ENCODE measurements at regions not wholly inside any gene's neighbourhood (a gene's known extent, or its start where the extent isn't known, plus 50 kb on each side); places are given as distances from the start of the nearest gene placed in this dataset.

DNA sequence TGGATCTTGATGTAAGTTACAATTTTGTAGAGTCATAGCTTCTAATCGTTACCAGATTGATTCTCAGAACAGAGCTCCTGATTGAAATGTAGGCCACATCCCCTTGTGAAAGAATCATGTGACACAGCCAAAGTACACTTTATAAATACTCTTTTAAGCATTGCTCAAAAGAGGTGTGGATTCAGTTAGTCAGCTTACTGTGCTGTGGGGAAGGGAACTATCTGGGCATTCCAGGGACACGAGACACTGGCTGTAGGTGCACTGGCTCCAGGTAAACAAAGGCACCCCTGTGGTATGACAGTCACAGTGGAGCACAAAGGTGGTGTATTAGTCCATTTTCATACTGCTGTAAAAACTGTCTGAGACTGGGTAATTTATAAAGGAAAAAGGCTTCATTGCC is 222.8 kb downstream of the LIG4 start:
- TF ChIP-seq ESRRG (CRISPR knock-in tag; IDR thresholded peaks at IDR 0.05) = no peak
- no peak for TF ChIP-seq ZFP3 (CRISPR knock-in tag; IDR thresholded peaks at IDR 0.05)
- TF ChIP-seq, protein P1, sequence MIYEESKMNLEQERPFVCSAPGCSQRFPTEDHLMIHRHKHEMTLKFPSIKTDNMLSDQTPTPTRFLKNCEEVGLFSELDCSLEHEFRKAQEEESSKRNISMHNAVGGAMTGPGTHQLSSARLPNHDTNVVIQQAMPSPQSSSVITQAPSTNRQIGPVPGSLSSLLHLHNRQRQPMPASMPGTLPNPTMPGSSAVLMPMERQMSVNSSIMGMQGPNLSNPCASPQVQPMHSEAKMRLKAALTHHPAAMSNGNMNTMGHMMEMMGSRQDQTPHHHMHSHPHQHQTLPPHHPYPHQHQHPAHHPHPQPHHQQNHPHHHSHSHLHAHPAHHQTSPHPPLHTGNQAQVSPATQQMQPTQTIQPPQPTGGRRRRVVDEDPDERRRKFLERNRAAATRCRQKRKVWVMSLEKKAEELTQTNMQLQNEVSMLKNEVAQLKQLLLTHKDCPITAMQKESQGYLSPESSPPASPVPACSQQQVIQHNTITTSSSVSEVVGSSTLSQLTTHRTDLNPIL (CRISPR knock-in tag; IDR thresholded peaks at IDR 0.05; ENCODE audit: low read depth) = no peak
- no peak for TF ChIP-seq RARB (CRISPR knock-in tag; IDR thresholded peaks at IDR 0.05)
- TF ChIP-seq, protein P2, sequence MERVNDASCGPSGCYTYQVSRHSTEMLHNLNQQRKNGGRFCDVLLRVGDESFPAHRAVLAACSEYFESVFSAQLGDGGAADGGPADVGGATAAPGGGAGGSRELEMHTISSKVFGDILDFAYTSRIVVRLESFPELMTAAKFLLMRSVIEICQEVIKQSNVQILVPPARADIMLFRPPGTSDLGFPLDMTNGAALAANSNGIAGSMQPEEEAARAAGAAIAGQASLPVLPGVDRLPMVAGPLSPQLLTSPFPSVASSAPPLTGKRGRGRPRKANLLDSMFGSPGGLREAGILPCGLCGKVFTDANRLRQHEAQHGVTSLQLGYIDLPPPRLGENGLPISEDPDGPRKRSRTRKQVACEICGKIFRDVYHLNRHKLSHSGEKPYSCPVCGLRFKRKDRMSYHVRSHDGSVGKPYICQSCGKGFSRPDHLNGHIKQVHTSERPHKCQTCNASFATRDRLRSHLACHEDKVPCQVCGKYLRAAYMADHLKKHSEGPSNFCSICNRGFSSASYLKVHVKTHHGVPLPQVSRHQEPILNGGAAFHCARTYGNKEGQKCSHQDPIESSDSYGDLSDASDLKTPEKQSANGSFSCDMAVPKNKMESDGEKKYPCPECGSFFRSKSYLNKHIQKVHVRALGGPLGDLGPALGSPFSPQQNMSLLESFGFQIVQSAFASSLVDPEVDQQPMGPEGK (CRISPR knock-in tag; IDR thresholded peaks at IDR 0.05; ENCODE audit: borderline replicate concordance) = no peak
- TF ChIP-seq TCF4 (CRISPR knock-in tag; IDR thresholded peaks at IDR 0.05; ENCODE audit: borderline replicate concordance) = no peak
- no peak for TF ChIP-seq ZNF565 (CRISPR knock-in tag; conservative IDR thresholded peaks at IDR 0.05; ENCODE audit: low read depth)
- TF ChIP-seq ZNF70 (CRISPR knock-in tag; IDR thresholded peaks at IDR 0.05) = no peak
- TF ChIP-seq ZNF8 (CRISPR knock-in tag; IDR thresholded peaks at IDR 0.05) = no peak
